Hepatocyte (in vitro differentiated cells): ENCODE measurements at regions not wholly inside any gene's neighbourhood (a gene's known extent, or its start where the extent isn't known, plus 50 kb on each side); places are given as distances from the start of the nearest gene placed in this dataset.

Experiments
- DNase-seq: peaks from one replicate; pipeline ENCODE4 v3.0.0-alpha.2; 2016; ENCODE audit warnings: low spot score
- H2AFZ ChIP-seq: fragments of 200-600 bp; sonication (generic); 2 replicates; pipeline ENCODE4 v1.6.0; 2016; ENCODE audit warnings: antibody characterized with exemption, mild to moderate bottlenecking
- H3K27ac ChIP-seq: fragments of 200-600 bp; sonication (generic); 2 replicates; pipeline ENCODE4 v1.5.1; 2016; ENCODE audit warnings: mild to moderate bottlenecking
- H3K27me3 ChIP-seq: fragments of 200-600 bp; sonication (generic); 2 replicates; pipeline ENCODE4 v1.6.1; 2016
- H3K36me3 ChIP-seq: fragments of 200-600 bp; sonication (generic); replicated peaks from 2 replicates; pipeline ENCODE4 v1.5.1; 2016; ENCODE audit warnings: low read depth; ENCODE audit not compliant: insufficient read depth
- H3K4me1 ChIP-seq: fragments of 200-600 bp; sonication (generic); 2 replicates; pipeline ENCODE4 v1.5.1; 2016; ENCODE audit warnings: mild to moderate bottlenecking, moderate library complexity; ENCODE audit not compliant: insufficient read depth
- H3K4me2 ChIP-seq: fragments of 200-600 bp; sonication (generic); 2 replicates; pipeline ENCODE4 v1.6.0; 2016
- H3K4me3 ChIP-seq: fragments of 200-600 bp; sonication (generic); 2 replicates; pipeline ENCODE4 v1.5.1; 2016; ENCODE audit warnings: mild to moderate bottlenecking
- H3K79me2 ChIP-seq: fragments of 200-600 bp; sonication (generic); 2 replicates; pipeline ENCODE4 v1.6.0; 2017; ENCODE audit warnings: mild to moderate bottlenecking
- H3K9me2 ChIP-seq: fragments of 200-600 bp; sonication (generic); replicated peaks from 2 replicates; pipeline ENCODE4 v1.6.0; 2017; ENCODE audit warnings: mild to moderate bottlenecking; ENCODE audit not compliant: insufficient read depth
- H3K9me3 ChIP-seq: fragments of 200-600 bp; sonication (generic); 2 replicates; pipeline ENCODE4 v1.5.1; 2016; ENCODE audit warnings: low read depth, mild to moderate bottlenecking
- H4K20me1 ChIP-seq: fragments of 200-600 bp; sonication (generic); 2 replicates; pipeline ENCODE4 v1.6.0; 2016; ENCODE audit warnings: mild to moderate bottlenecking; ENCODE audit not compliant: insufficient read depth, poor library complexity, severe bottlenecking
- EZH2 ChIP-seq: fragments of 200-600 bp; sonication (generic); IDR thresholded peaks from 2 replicates; pipeline ENCODE4 v1.6.1; 2016; ENCODE audit warnings: antibody characterized with exemption, mild to moderate bottlenecking, borderline replicate concordance
- EZH2phosphoT487 ChIP-seq: fragments of 200-600 bp; sonication (generic); IDR thresholded peaks from one replicate; pipeline ENCODE4 v1.6.1; 2018; ENCODE audit warnings: antibody characterized with exemption, mild to moderate bottlenecking, low read depth, moderate library complexity; ENCODE audit not compliant: unreplicated experiment, severe bottlenecking
- WGBS: methylation state at CpG from one replicate; pipeline ENCODE4 v1.1.6; 2016; ENCODE audit warnings: low lambda C conversion rate; ENCODE audit errors: missing lambda C conversion rate; 5-methylcytosine and 5-hydroxymethylcytosine counted together
- TF ChIP-seq, protein P1 (sequence below): fragments of 200-600 bp; sonication (generic); IDR thresholded peaks from 2 replicates; pipeline ENCODE4 v1.5.1; 2016; ENCODE audit warnings: antibody characterized with exemption, mild to moderate bottlenecking; ENCODE audit not compliant: poor library complexity

DNA sequence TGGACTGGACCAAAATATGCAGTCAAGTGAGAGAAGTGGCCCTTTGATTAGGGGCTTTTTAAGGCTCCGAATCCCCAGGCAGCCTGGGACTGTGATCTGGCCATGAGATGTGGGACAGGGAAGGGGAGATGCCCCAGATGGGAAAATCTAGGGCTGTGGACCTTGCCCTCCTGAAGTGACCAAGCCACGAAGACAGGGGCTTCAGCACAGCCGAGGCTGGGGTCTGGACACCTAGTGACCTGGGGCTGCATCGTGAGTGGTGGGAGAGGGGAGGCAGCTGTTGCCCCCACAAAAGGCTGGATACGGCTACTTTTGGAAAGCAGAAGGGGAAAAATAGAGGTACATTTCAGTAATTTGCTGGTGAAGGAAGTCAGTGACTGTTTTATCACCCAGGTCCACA is 139.5 kb upstream of the SLC24A3 start:
- TF ChIP-seq, protein P1, sequence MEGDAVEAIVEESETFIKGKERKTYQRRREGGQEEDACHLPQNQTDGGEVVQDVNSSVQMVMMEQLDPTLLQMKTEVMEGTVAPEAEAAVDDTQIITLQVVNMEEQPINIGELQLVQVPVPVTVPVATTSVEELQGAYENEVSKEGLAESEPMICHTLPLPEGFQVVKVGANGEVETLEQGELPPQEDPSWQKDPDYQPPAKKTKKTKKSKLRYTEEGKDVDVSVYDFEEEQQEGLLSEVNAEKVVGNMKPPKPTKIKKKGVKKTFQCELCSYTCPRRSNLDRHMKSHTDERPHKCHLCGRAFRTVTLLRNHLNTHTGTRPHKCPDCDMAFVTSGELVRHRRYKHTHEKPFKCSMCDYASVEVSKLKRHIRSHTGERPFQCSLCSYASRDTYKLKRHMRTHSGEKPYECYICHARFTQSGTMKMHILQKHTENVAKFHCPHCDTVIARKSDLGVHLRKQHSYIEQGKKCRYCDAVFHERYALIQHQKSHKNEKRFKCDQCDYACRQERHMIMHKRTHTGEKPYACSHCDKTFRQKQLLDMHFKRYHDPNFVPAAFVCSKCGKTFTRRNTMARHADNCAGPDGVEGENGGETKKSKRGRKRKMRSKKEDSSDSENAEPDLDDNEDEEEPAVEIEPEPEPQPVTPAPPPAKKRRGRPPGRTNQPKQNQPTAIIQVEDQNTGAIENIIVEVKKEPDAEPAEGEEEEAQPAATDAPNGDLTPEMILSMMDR: no peak
- TF ChIP-seq EZH2 (no peak), EZH2phosphoT487 (no peak)
- no peaks in the 10 kb centered on the region for H3K79me2 ChIP-seq
- no peaks in the 10 kb centered on the region for H3K9me3 ChIP-seq
- H2AFZ ChIP-seq: no peak overlapping the region
- no peak overlapping the region for H3K27ac ChIP-seq
- H3K4me1 ChIP-seq: no peaks in the 10 kb centered on the region
- DNase-seq: no peak
- no peaks in the 10 kb centered on the region for H3K27me3 ChIP-seq
- H3K36me3 ChIP-seq: no peaks in the 10 kb centered on the region
- WGBS: 93% methylated on average over 5 of the region's 5 CpGs
- no peak overlapping the region for H3K4me3 ChIP-seq
- H3K4me2 ChIP-seq: no peak overlapping the region
- H3K9me2 ChIP-seq: no peaks in the 10 kb centered on the region
- H4K20me1 ChIP-seq: no peaks in the 10 kb centered on the region

DNA sequence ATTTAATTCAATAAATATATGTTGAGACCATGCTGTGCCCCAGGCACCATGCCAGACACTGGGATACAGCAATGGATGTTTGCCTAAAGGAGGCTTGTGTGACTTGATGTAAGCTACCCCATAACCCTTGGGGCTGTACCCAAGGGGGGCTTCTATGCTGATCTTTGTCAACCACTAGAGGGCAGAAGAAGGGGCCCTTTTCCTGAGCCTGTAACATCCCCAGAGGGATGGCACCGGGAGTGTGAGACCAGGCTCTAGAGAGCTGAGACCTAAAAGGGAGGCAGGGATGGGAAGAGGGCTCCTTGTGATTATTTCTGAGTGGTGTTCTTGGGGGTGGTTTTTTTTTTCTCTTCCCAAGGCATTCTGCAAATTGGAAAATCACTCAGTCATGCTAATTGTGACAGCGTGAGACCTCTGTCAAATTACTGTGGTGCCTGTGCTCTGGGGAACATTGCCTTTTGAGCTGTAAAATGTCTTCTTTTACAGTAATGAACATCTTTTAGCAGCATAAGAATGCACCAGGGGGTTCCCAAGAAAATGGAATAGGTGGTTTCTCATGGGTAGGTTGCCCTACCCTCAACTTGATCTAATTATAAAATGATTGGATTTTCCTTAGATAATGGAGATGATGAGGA is 138.7 kb upstream of the SLC24A3 start:
- Histone ChIP-seq H2AFZ (no peak overlapping the region), H3K4me3 (no peak overlapping the region), H3K4me2 (no peak overlapping the region), H3K4me1 (no peaks in the 10 kb centered on the region), H3K9me3 (no peaks in the 10 kb centered on the region), H4K20me1 (no peaks in the 10 kb centered on the region), H3K27ac (no peak overlapping the region), H3K9me2 (no peaks in the 10 kb centered on the region), H3K36me3 (no peaks in the 10 kb centered on the region), H3K79me2 (no peaks in the 10 kb centered on the region), H3K27me3 (no peaks in the 10 kb centered on the region)
- DNase-seq: peak; percentile 34
- TF ChIP-seq EZH2: no peak
- TF ChIP-seq, protein P1: peak; percentile 40
- WGBS: 31% methylated on average over 2 of the region's 2 CpGs

DNA sequence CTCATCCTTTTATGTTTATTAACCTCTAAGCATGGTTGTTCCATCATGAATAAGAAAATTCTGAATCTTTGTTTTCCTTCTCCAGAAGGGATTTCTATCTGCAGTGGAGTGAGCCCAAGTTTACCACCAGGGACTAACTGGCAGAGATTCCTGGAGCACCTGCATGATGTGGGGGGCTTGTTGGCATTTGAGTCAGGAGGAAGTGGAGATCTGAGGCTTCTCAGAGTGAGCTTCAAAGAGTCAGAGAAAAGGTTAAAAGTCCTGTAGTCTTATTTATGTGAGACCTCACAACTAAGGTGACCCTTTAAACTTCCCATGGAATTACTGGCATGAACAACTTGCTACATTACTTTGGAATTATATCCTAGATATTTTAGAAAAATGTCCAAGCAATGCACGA is 138.1 kb upstream of the SLC24A3 start:
- TF ChIP-seq EZH2phosphoT487 (no peak), EZH2 (no peak)
- TF ChIP-seq, protein P1: no peak
- Histone ChIP-seq H3K4me1 (no peaks in the 10 kb centered on the region), H3K9me2 (no peaks in the 10 kb centered on the region), H3K9me3 (no peaks in the 10 kb centered on the region), H3K27ac (no peak overlapping the region), H3K79me2 (no peaks in the 10 kb centered on the region), H3K4me2 (no peak overlapping the region), H3K4me3 (no peak overlapping the region), H3K27me3 (no peaks in the 10 kb centered on the region), H2AFZ (no peak overlapping the region), H4K20me1 (no peaks in the 10 kb centered on the region), H3K36me3 (no peaks in the 10 kb centered on the region)
- 73% methylated on average over 1 of the region's 1 CpG for WGBS
- DNase-seq: no peak
